ENCODE measurements at regions not wholly inside any gene's neighbourhood (a gene's known extent, or its start where the extent isn't known, plus 50 kb on each side); places are given as distances from the start of the nearest gene placed in this dataset.
"Not testable (repeated sequence)": the region's sequence is repeated elsewhere in the genome, so short reads cannot be mapped to it uniquely, and the experiment has no call there.

- no peak for DNase-seq (ENCODE audit: low read depth)
Measured at GRCh38 chr4:116024954-116025708, 911.7 kb upstream of the NDST4 start.

GRCh38 chr4:116023049-116023448 is 909.6 kb upstream of the NDST4 start:
- DNase-seq (ENCODE audit: low read depth): no peak

DNA sequence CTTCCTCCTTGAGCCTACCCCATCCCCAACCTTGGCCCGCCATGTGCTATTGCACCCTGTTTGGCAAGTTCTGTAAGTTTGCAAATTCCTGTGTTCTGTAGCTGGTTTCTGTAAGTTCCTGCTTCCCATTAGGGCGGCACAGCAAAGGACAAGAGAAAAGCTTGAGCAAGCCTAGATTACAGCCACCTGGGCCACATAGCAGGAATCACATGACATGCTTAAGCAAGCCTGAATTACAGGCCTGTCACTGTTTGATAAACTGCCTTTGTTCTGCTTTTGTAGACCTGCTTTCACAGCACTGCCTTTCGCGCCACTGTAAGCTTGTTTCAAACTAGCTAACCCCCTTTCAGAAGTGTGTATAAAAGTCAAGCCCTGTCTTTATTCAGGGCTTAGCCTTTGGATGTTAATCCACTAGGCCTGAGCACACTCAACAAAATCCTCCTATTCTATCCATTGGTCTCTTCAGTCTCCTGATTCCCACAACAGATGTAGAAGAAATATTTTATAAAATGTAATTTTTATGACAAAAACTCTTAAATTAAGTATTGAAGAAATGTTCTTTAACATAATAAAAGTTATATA is 906.8 kb upstream of the NDST4 start:
- DNase-seq (ENCODE audit: low read depth): no peak

GRCh38 chr4:116018831-116019230 is 905.4 kb upstream of the NDST4 start:
- peak; percentile 54 for DNase-seq (ENCODE audit: low read depth)

DNA sequence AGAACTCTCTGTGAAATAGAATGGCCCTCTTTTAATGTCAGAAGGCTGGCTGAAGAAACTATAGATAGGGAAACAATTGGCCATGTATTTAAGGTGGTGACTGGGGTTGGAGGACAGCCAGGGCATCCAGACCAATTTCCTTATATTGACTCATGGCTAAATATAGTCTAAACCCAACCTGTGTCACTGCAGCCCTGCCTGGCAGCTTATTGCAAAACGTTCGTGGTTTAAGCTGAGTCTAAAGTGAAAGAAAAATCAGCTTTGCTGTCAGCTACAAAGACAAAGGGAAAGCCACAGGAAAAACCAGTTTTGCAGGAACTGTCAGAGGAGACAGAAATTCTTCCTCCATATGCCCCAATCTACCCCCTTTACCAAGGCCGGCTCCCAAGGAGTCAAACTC is 902.8 kb upstream of the NDST4 start:
- peak; percentile 92 for DNase-seq (ENCODE audit: low read depth)

DNA sequence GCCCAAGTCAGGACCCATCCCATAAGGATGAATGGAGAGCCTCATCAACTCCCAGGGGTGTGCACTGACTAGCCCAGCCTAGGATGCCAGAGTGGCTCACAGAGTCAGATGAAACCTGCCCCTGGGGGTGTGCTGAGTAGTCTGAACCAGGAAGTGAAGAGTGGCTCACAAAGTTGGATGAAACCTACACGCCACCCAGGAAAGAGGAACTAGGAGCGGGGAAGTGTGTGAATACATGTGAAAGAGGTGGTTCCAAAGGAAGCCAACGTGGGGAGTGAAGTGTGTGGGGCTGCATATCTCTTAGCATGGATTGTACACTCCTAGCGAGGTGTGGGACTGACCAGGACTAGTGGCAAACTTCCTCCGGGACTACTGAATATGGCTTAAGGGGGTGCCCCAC is 902.1 kb upstream of the NDST4 start:
- no peak for DNase-seq (ENCODE audit: low read depth)

GRCh38 chr4:116015062-116015461 is 901.6 kb upstream of the NDST4 start:
- peak; percentile 23 for DNase-seq (ENCODE audit: low read depth)

DNA sequence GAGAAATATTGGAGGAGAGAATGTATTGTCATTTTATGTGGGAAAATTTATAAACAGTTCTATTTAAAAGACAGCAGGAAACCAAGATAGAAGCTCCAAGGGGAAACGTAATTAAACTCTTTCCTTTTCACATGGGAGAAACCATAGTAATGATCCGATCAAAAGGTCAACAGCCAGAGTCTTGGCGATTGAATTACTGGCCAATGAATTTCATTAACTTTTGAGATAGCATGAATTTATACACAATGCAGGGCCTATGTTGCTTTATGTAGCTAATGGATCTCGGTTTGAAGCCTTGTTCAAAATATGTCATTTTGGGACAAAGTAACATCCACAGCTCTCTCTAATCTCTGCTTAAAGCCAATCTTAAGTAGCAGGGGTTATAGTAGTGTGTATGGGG is 897.5 kb upstream of the NDST4 start:
- no peak for DNase-seq (ENCODE audit: low read depth)

DNA sequence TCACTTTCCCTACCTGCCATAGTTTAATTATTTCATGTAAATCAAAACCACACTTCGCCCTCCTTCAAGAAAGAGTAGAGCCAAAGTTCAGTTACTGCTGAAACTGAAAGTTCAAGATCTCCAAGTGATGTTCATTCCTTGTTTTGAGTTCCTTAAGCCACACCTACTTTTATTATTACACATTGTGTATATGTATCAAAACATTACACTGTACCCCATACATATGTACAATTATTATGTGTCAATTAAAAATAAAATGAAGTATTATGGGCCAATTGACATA is 892.3 kb upstream of the NDST4 start:
- no peak for DNase-seq (ENCODE audit: low read depth)

DNA sequence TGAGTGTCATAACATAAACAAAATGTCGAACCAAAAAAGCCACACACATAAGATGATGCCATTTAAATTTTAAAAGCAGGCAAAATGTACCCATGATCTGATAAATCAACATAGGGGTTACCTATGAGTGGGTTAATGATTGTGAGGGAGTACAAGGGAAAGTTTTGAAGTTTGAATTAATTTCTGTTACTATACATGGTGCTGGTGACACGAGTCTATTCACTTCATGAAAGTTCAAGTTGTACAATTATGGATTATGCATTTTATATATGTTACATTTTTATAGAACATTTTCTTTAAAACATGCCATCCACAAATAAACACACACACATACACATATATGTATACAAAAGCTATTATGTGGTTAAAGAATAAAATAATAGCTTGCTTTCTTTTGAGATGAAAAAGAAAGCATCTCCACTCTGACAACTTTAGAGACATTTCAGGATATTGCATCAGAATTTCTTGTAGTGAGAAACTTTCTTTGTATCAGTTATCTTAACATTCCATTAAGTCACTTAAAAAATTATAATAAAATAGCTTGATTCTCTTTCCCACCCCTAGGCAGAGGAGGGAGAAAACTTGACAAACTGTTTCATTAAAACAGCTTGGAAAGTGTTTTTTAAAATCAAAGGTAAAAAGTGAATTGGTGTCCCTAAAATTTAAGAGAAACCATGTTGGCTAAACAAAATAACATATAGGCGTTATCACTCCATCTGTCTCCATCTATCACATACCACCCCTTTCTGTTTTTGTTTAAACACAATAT is 891.8 kb upstream of the NDST4 start:
- DNase-seq (ENCODE audit: low read depth): no peak

- DNase-seq (ENCODE audit: low read depth): no peak
Measured at GRCh38 chr4:116001291-116001690, 887.9 kb upstream of the NDST4 start.

DNA sequence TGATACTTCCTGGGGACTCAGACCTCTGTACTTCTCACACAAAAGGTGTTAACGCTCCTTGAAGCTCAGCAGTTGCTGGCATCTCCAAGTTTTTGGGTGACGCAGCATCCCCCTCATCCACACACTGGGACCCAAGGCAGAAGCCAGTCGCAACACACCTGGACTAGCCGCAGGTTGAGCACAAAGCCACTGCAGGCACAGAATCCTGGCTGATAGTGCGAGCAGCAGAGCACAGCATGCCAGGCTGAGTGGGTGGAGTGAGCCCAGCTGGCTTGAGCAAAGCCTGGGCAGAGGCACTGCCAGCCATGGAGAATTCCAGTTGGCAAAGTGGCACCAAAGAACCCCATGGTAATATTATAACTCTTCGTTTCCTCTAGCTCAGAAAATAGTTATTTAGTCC is 873.2 kb upstream of the NDST4 start:
- DNase-seq (ENCODE audit: low read depth): no peak

- not testable (repeated sequence) for DNase-seq (ENCODE audit: low read depth)
Measured at GRCh38 chr4:115975421-115976001, 862.1 kb upstream of the NDST4 start.

DNA sequence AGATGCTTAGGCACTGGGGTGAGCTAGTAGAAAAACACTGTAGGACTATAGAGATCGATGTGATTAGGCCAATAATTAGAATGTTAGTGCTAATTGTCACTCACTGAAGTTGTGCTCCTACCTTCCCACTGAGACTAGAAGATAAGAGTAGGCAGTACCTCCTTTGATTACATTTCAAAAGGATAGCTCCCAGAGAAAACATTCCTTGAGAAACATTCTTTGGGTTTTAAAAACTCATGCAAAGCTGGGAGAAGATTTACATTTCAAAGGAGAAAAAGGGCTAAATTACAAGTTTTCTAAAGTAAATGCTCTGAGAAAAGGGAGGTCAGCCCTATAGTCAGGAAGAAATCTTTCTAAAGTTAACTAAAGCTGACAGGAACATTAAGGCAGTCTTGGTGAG is 860.3 kb upstream of the NDST4 start:
- DNase-seq (ENCODE audit: low read depth): no peak

- no peak for DNase-seq (ENCODE audit: low read depth)
Measured at GRCh38 chr4:115972967-115973366, 859.5 kb upstream of the NDST4 start.

- no peak for DNase-seq (ENCODE audit: low read depth)
Measured at GRCh38 chr4:115970859-115971258, 857.4 kb upstream of the NDST4 start.

DNA sequence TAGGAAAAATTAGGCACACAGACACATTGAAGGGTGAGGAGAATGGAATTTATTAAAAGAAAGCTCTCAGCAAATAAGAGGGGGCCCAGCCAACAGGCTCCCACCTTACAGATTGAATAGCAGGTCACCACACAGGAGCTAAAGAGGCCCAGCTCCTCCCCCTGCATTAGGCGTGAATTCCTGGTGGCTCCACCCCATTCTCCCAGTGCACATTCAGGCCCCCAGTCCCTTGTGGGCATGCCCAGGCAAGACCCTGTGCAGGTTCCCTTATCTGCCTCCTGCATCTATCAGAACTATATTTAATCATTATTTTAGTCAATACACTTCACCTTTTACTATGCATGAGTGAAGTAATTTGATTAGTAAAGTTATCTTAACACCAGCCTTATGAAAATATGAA is 856.3 kb upstream of the NDST4 start:
- peak; percentile 18 for DNase-seq (ENCODE audit: low read depth)

DNA sequence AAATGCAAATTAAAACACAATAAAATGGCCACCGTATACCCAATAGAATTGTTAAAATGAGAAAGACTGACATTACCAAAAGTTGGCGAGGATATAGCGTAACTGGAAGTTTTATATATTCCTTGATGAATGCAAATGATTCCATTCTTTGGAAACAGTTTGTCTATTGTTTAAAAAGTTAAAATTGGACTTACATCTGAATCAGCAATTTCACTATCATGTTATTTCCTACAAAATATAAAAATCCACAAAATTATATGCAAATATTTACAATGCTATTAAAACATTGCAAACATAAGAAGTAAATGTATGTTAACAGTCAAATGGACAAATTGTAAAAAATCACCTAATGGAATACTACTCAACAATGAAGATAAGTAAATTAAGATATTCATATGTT is 852.2 kb upstream of the NDST4 start:
- DNase-seq (ENCODE audit: low read depth): no peak

DNA sequence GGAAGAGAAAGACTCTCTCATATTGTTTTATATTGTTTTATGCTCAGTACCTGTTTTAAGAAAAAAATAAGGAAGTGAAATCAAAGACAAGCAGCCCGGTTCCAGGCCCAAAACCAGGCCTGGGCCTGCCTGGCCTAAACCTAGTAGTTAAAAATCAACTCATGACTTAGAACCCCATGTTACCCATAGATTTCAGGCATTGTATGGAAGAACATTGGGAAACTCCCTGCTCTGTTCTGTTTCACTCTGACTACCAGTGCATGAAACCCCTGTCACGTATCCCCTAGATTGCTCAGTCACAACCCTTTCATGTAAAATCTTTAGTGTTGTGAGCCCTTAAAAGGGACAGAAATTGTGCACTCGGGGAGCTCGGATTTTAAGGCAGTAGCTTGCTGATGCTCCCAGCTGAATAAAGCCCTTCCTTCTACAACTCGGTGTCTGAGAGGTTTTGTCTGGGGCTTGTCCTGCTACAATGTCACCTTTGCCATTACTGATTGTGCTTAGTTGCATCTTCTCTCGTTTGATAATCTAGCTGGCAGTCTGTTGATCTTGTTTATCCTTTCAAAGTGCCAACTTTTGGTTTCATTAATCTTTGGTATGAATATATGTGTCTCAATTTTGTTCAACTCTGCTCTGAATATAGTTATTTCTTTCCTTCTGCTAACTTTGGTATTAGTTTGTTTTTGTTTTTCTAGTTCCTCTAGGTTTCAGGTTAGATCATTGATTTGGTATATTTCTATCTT is 842.8 kb upstream of the NDST4 start:
- DNase-seq (ENCODE audit: low read depth): not testable (repeated sequence)

DNA sequence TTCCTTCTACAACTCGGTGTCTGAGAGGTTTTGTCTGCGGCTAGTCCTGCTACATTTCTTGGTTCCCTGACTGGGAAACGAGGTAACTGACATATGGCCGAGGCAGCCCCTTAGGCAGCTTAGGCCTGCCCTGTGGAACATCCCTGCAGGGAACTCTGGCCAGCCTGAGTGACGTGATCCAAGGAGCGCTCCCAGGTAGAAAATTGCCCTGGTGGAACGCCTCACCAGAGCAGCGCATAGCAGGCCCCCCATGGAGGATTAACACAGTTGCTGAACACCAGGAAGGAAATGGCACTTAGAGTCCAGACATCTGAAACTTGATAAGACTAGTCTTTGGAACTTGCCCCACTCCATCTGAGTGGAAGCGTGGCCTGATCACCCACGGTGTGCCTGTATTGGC is 837.4 kb upstream of the NDST4 start:
- DNase-seq (ENCODE audit: low read depth): no peak

GRCh38 chr4:115949974-115950743 is 836.7 kb upstream of the NDST4 start:
- not testable (repeated sequence) for DNase-seq (ENCODE audit: low read depth)
